ENCODE measurements at regions not wholly inside any gene's neighbourhood (a gene's known extent, or its start where the extent isn't known, plus 50 kb on each side); places are given as distances from the start of the nearest gene placed in this dataset.
"Not testable (repeated sequence)": the region's sequence is repeated elsewhere in the genome, so short reads cannot be mapped to it uniquely, and the experiment has no call there.

DNA sequence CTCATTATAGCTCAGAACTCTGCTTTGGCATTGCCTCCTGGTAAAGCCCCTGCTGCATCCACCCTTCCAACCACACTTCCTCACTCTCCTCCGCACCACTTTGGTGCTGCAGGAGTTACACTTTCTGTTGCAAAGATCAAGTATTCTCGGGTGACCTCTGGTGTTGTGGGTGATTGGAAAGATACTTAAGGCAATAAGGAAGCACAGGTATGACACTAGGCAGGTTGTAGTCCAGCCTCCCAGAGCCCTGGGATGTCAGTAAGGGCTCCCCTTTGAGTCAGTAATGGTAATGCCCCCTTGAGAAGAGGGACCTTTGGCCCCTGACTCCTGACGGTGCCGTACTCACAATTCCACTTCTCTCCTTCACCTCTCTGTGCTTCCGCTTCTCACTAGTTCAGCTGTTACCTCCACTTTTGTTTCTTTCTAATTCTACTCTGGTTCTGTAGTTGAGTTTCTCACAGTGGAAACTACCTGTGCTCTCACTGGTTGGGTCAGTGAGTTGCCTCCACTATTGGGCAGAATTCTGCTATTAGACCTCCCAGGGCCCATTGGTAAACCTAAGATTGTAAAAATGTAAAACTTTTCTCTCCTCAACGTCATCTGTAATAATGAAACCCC, 350.0 kb downstream of the GOLGA6L6 start:
- H4K8ac ChIP-seq (ENCODE audit: extremely low read depth, insufficient read depth, low read length); H3K79me1 ChIP-seq (ENCODE audit: low read depth, low read length); H2BK12ac ChIP-seq (ENCODE audit: low read depth, low read length); H2AFZ ChIP-seq (ENCODE audit: low read length); H3K27me3 ChIP-seq (replicated peaks in 1 of 4; ENCODE audit: control insufficient read depth in 3 of 4, extremely low read depth in 1 of 4, insufficient read depth in 3 of 4, low read length in 3 of 4); H3K27ac ChIP-seq (ENCODE audit: low read depth, low read length); FAIRE-seq; H4K5ac ChIP-seq (ENCODE audit: insufficient read length, low read depth, low read length); H4K91ac ChIP-seq (replicated peaks; ENCODE audit: insufficient read length, low read length); H3K23me2 ChIP-seq (ENCODE audit: low read depth, low read length); H2BK20ac ChIP-seq (ENCODE audit: low read length); H3K36me3 ChIP-seq (ENCODE audit: control insufficient read depth in 2 of 4, insufficient read depth in 4 of 4, low read length in 3 of 4); DNase-seq (ENCODE audit: low read depth in 1 of 2, low spot score in 2 of 2); CTCF ChIA-PET (ENCODE audit: partially characterized antibody); H3K79me2 ChIP-seq (ENCODE audit: control insufficient read depth in 1 of 2, insufficient read depth in 2 of 2, low read length in 2 of 2); H3K18ac ChIP-seq (ENCODE audit: extremely low read depth, low read length); H3K4ac ChIP-seq (replicated peaks; ENCODE audit: insufficient read length, low read depth, low read length); H2BK120ac ChIP-seq (replicated peaks; ENCODE audit: low read depth, low read length); H3K9ac ChIP-seq (replicated peaks in 1 of 4; ENCODE audit: extremely low read depth in 1 of 4, low read depth in 3 of 4, low read length in 3 of 4); H2BK15ac ChIP-seq (ENCODE audit: low read length); H4K20me1 ChIP-seq (replicated peaks in 1 of 2; ENCODE audit: control insufficient read depth in 1 of 2, insufficient read depth in 2 of 2, low read length in 2 of 2); H3K4me1 ChIP-seq (replicated peaks in 1 of 4; ENCODE audit: control insufficient read depth in 3 of 4, insufficient read depth in 4 of 4, low read length in 3 of 4); H3K4me2 ChIP-seq (ENCODE audit: insufficient read depth in 1 of 2, low read depth in 2 of 2, low read length in 2 of 2); H3K23ac ChIP-seq (ENCODE audit: insufficient read length); H3K56ac ChIP-seq (replicated peaks; ENCODE audit: insufficient read length, low read depth, low read length); POLR2A ChIA-PET (ENCODE audit: partially characterized antibody); H2BK5ac ChIP-seq (ENCODE audit: low read depth, low read length); H3K14ac ChIP-seq (ENCODE audit: insufficient read length); H2AK5ac ChIP-seq (ENCODE audit: low read depth, low read length); H3K4me3 ChIP-seq (ENCODE audit: extremely low read depth in 1 of 4, insufficient read depth in 2 of 4, low read depth in 3 of 4, low read length in 4 of 4): not testable (repeated sequence)
- 78% methylated on average over 6 of the region's 6 CpGs; no CpG with 5 or more reads in 1 of the 2 experiments for WGBS, 2 experiments (ENCODE audit: extremely low coverage in 1 of 2, insufficient coverage in 1 of 2, insufficient read length in 1 of 2, insufficient replicate concordance in 2 of 2, low coverage in 1 of 2, low lambda C conversion rate in 2 of 2, missing lambda C conversion rate in 1 of 2)
- peaks cover 18 to 26% of the 10 kb centered on the region in 2 experiments; a peak in 3 of 4 replicates for H3K9me3 ChIP-seq (ENCODE audit: insufficient read depth in 2 of 2, low read depth in 1 of 2, low read length in 1 of 2)

DNA sequence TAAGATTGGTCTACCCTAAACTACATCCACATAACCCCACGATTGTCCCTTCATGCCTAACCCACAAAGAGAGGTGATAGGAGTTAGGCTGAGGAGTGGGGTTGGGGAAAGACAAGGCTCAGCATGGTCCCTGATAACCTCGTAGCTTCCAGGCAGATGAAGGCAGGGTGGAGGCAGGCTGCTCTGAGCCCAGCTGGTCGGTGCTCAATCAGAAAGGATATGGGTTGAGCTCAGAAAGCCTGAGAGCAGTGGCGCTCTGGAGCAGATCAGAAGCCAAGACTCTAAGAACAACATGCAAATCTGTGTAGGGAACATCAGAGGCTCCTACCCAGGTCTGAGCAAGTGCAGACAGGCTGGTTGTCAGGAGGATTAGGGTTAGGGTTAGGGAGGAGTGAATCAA, 353.0 kb downstream of the GOLGA6L6 start:
- H3K79me1 ChIP-seq (ENCODE audit: low read depth, low read length); H3K27me3 ChIP-seq (replicated peaks in 1 of 4; ENCODE audit: control insufficient read depth in 3 of 4, extremely low read depth in 1 of 4, insufficient read depth in 3 of 4, low read length in 3 of 4); DNase-seq (ENCODE audit: low read depth in 1 of 2, low spot score in 2 of 2); H3K79me2 ChIP-seq (ENCODE audit: control insufficient read depth in 1 of 2, insufficient read depth in 2 of 2, low read length in 2 of 2); H3K56ac ChIP-seq (replicated peaks; ENCODE audit: insufficient read length, low read depth, low read length); H3K18ac ChIP-seq (ENCODE audit: extremely low read depth, low read length); H4K8ac ChIP-seq (ENCODE audit: extremely low read depth, insufficient read depth, low read length); H3K9ac ChIP-seq (replicated peaks in 1 of 4; ENCODE audit: extremely low read depth in 1 of 4, low read depth in 3 of 4, low read length in 3 of 4); H3K23ac ChIP-seq (ENCODE audit: insufficient read length); H2AFZ ChIP-seq (ENCODE audit: low read length); CTCF ChIA-PET (ENCODE audit: partially characterized antibody); H3K4ac ChIP-seq (replicated peaks; ENCODE audit: insufficient read length, low read depth, low read length); H2BK15ac ChIP-seq (ENCODE audit: low read length); H2BK20ac ChIP-seq (ENCODE audit: low read length); POLR2A ChIA-PET (ENCODE audit: partially characterized antibody); H3K36me3 ChIP-seq (ENCODE audit: control insufficient read depth in 2 of 4, insufficient read depth in 4 of 4, low read length in 3 of 4); H2AK5ac ChIP-seq (ENCODE audit: low read depth, low read length); H3K4me3 ChIP-seq (ENCODE audit: extremely low read depth in 1 of 4, insufficient read depth in 2 of 4, low read depth in 3 of 4, low read length in 4 of 4); H3K23me2 ChIP-seq (ENCODE audit: low read depth, low read length); H3K14ac ChIP-seq (ENCODE audit: insufficient read length); H2BK12ac ChIP-seq (ENCODE audit: low read depth, low read length); H2BK5ac ChIP-seq (ENCODE audit: low read depth, low read length); H4K91ac ChIP-seq (replicated peaks; ENCODE audit: insufficient read length, low read length); H3K27ac ChIP-seq (ENCODE audit: low read depth, low read length); H4K5ac ChIP-seq (ENCODE audit: insufficient read length, low read depth, low read length); H2BK120ac ChIP-seq (replicated peaks; ENCODE audit: low read depth, low read length); H4K20me1 ChIP-seq (replicated peaks in 1 of 2; ENCODE audit: control insufficient read depth in 1 of 2, insufficient read depth in 2 of 2, low read length in 2 of 2); H3K4me2 ChIP-seq (ENCODE audit: insufficient read depth in 1 of 2, low read depth in 2 of 2, low read length in 2 of 2); FAIRE-seq; H3K4me1 ChIP-seq (replicated peaks in 1 of 4; ENCODE audit: control insufficient read depth in 3 of 4, insufficient read depth in 4 of 4, low read length in 3 of 4): not testable (repeated sequence)
- peaks cover 18 to 25% of the 10 kb centered on the region in 2 experiments; a peak in 3 of 4 replicates for H3K9me3 ChIP-seq (ENCODE audit: insufficient read depth in 2 of 2, low read depth in 1 of 2, low read length in 1 of 2)
- 68% methylated on average over 4 of the region's 4 CpGs; no CpG with 5 or more reads in 1 of the 2 experiments for WGBS, 2 experiments (ENCODE audit: extremely low coverage in 1 of 2, insufficient coverage in 1 of 2, insufficient read length in 1 of 2, insufficient replicate concordance in 2 of 2, low coverage in 1 of 2, low lambda C conversion rate in 2 of 2, missing lambda C conversion rate in 1 of 2)
